H9 (cell line): ENCODE measurements at regions not wholly inside any gene's neighbourhood (a gene's known extent, or its start where the extent isn't known, plus 50 kb on each side); places are given as distances from the start of the nearest gene placed in this dataset.

ENCODE experiments used
- DNase-seq: peaks from one replicate; pipeline ENCODE4 v3.0.0-alpha.2; 2017
- H2AFZ ChIP-seq: one replicate; pipeline ENCODE4 v1.6.1; 2013; ENCODE audit warnings: mild to moderate bottlenecking, low read length, control low read depth, moderate library complexity
- H2AK5ac ChIP-seq: 2 replicates; pipeline ENCODE4 v1.6.1; 2013; ENCODE audit warnings: low read length, control low read depth, mixed read lengths; ENCODE audit not compliant: insufficient read length
- H2BK120ac ChIP-seq: one replicate; pipeline ENCODE4 v1.6.1; 2013; ENCODE audit warnings: low read depth, mild to moderate bottlenecking, low read length, control low read depth, inconsistent platforms; ENCODE audit not compliant: poor library complexity, severe bottlenecking
- H2BK12ac ChIP-seq: 2 replicates; pipeline ENCODE4 v1.6.1; 2013; ENCODE audit warnings: low read length, control low read depth, mixed read lengths, low read depth; ENCODE audit not compliant: insufficient read length
- H2BK15ac ChIP-seq: 2 replicates; pipeline ENCODE4 v1.6.1; 2013; ENCODE audit warnings: low read depth, low read length, control low read depth
- H2BK20ac ChIP-seq: one replicate; pipeline ENCODE4 v1.6.1; 2013; ENCODE audit warnings: low read depth, mild to moderate bottlenecking, low read length, control low read depth, inconsistent platforms; ENCODE audit not compliant: poor library complexity, severe bottlenecking
- H2BK5ac ChIP-seq: 2 replicates; pipeline ENCODE4 v1.6.1; 2013; ENCODE audit warnings: low read length, control low read depth, mixed read lengths; ENCODE audit not compliant: insufficient read length
- H3K14ac ChIP-seq: 2 replicates; pipeline ENCODE4 v1.6.1; 2013; ENCODE audit warnings: low read length, control low read depth; ENCODE audit not compliant: insufficient read depth
- H3K18ac ChIP-seq: 2 replicates; pipeline ENCODE4 v1.6.1; 2013; ENCODE audit warnings: low read depth, mild to moderate bottlenecking, mixed read lengths, low read length, control low read depth; ENCODE audit not compliant: insufficient read length
- H3K23ac ChIP-seq: 2 replicates; pipeline ENCODE4 v1.6.1; 2013; ENCODE audit warnings: low read length, control low read depth, mixed read lengths, low read depth; ENCODE audit not compliant: insufficient read length
- H3K23me2 ChIP-seq: 2 replicates; pipeline ENCODE4 v1.6.1; 2013; ENCODE audit warnings: low read depth, mild to moderate bottlenecking, mixed read lengths, low read length, control low read depth; ENCODE audit not compliant: insufficient read length, poor library complexity, severe bottlenecking
- H3K27ac ChIP-seq: 2 replicates; pipeline ENCODE4 v1.5.1; 2013; ENCODE audit warnings: low read length, control low read depth, mixed read lengths, low read depth; ENCODE audit not compliant: insufficient read length
- H3K27me3 ChIP-seq: 2 replicates; pipeline ENCODE4 v1.6.1; 2013; ENCODE audit warnings: low read length, control low read depth, inconsistent platforms; ENCODE audit not compliant: insufficient read depth
- H3K4ac ChIP-seq: 2 replicates; pipeline ENCODE4 v1.6.1; 2013; ENCODE audit warnings: low read depth, mild to moderate bottlenecking, control low read depth, inconsistent platforms, low read length, moderate library complexity
- H3K4me1 ChIP-seq: 2 replicates; pipeline ENCODE4 v1.6.1; 2013; ENCODE audit warnings: low read length, control low read depth, inconsistent platforms; ENCODE audit not compliant: insufficient read depth
- H3K4me2 ChIP-seq: 2 replicates; pipeline ENCODE4 v1.6.1; 2013; ENCODE audit warnings: low read length, control low read depth, mixed read lengths; ENCODE audit not compliant: insufficient read length, insufficient read depth
- H3K56ac ChIP-seq: 2 replicates; pipeline ENCODE4 v1.6.1; 2013; ENCODE audit warnings: low read depth, mild to moderate bottlenecking, mixed read lengths, low read length, control low read depth; ENCODE audit not compliant: insufficient read length
- H3K79me1 ChIP-seq: 2 replicates; pipeline ENCODE4 v1.6.1; 2013; ENCODE audit warnings: low read depth, mild to moderate bottlenecking, moderate library complexity, low read length, control low read depth, inconsistent platforms; ENCODE audit not compliant: insufficient read depth, poor library complexity, severe bottlenecking
- H3K79me2 ChIP-seq: 2 replicates; pipeline ENCODE4 v1.6.1; 2013; ENCODE audit warnings: low read length, control low read depth, inconsistent platforms; ENCODE audit not compliant: insufficient read depth
- H3K9ac ChIP-seq: 2 replicates; pipeline ENCODE4 v1.6.1; 2013; ENCODE audit warnings: low read length, control low read depth, mixed read lengths; ENCODE audit not compliant: insufficient read length; ENCODE audit errors: extremely low read depth
- H3K9me3 ChIP-seq: one replicate; pipeline ENCODE4 v1.6.1; 2013; ENCODE audit warnings: low read depth, low read length, inconsistent platforms; ENCODE audit not compliant: control insufficient read depth
- H3T11ph ChIP-seq: one replicate; pipeline ENCODE4 v1.6.1; 2013; ENCODE audit warnings: mild to moderate bottlenecking, low read length, control low read depth, inconsistent platforms
- H4K20me1 ChIP-seq: one replicate; pipeline ENCODE4 v1.6.1; 2013; ENCODE audit not compliant: control insufficient read depth, insufficient read length, insufficient read depth
- H4K5ac ChIP-seq: 2 replicates; pipeline ENCODE4 v1.6.1; 2013; ENCODE audit warnings: low read depth, mild to moderate bottlenecking, mixed read lengths, low read length, control low read depth; ENCODE audit not compliant: insufficient read length
- H4K8ac ChIP-seq: replicated peaks from 2 replicates; pipeline ENCODE4 v1.6.1; 2013; ENCODE audit warnings: low read length, control low read depth, mixed read lengths, low read depth; ENCODE audit not compliant: insufficient read length
- H4K91ac ChIP-seq: 2 replicates; pipeline ENCODE4 v1.6.1; 2013; ENCODE audit warnings: low read depth, mild to moderate bottlenecking, moderate library complexity, mixed read lengths, low read length, control low read depth; ENCODE audit not compliant: insufficient read length
- H3K27ac Mint-ChIP-seq, 3 experiments: 2 replicates in 2 of 3; 3 replicates in 1 of 3; pipeline ENCODE4 v1.8.0; 2020 to 2021; ENCODE audit warnings: mixed read lengths in 3 of 3, mild to moderate bottlenecking in 1 of 3, moderate library complexity in 1 of 3
- H3K27me3 Mint-ChIP-seq: 2 replicates; pipeline ENCODE4 v1.8.0; 2021; ENCODE audit warnings: low read depth, mild to moderate bottlenecking, moderate library complexity, mixed read lengths
- H3K36me3 Mint-ChIP-seq, 3 experiments: 2 replicates in 2 of 3; 3 replicates in 1 of 3; pipeline ENCODE4 v1.8.0; 2020 to 2021; ENCODE audit warnings: low read depth in 3 of 3, mixed read lengths in 3 of 3; ENCODE audit not compliant: insufficient read depth in 1 of 3
- H3K4me1 Mint-ChIP-seq, 2 experiments: 2 replicates each; pipeline ENCODE4 v1.8.0; 2020; ENCODE audit warnings: mixed read lengths in 2 of 2
- H3K4me3 Mint-ChIP-seq, 2 experiments: 2 replicates in 1 of 2; 3 replicates in 1 of 2; pipeline ENCODE4 v1.8.0; 2020 to 2021; ENCODE audit warnings: mild to moderate bottlenecking in 2 of 2, mixed read lengths in 2 of 2, moderate library complexity in 1 of 2
- H3K9me3 Mint-ChIP-seq, 2 experiments: 2 replicates in 1 of 2; 3 replicates in 1 of 2; pipeline ENCODE4 v1.8.0; 2020; ENCODE audit warnings: mild to moderate bottlenecking in 2 of 2, mixed read lengths in 2 of 2, moderate library complexity in 1 of 2
- WGBS: extraction: QIAGEN DNeasy Blood & Tissue Kit; methylation state at CpG from one replicate; pipeline ENCODE4 v1.1.7; 2013; ENCODE audit warnings: missing lambda C conversion rate, low lambda C conversion rate, mixed read lengths; ENCODE audit not compliant: insufficient read length; ENCODE audit errors: extremely low coverage; 5-methylcytosine and 5-hydroxymethylcytosine counted together
- TF ChIP-seq, protein P1 (sequence below): fragments of 200-600 bp; sonication (generic); conservative IDR thresholded peaks from 3 replicates; pipeline ENCODE4 v1.8.0; 2021; ENCODE audit warnings: antibody characterized with exemption, mild to moderate bottlenecking

DNA sequence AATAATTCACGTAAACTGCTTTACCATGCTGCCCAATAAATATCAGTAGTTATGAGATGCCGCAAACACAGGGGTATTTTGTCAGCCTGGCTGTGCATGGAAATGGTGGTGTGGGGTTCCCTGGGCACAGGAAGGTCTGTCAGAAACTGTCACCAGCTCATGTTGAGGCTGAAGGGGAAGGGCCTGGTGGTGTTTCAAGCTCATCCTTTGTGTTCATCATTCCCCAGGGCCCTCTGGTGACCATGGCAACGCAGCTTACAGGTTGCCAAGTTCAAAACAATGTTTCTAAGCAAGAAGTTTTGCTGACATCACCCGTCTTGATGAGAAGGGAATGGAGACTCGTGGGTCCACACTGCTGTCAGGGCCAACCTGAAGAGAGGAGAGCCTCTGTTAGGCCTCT, 348.9 kb upstream of the C16orf82 start:
- Histone ChIP-seq H2BK120ac (no peak overlapping the region), H3K23me2 (no peaks in the 10 kb centered on the region), H2BK15ac (no peak overlapping the region), H4K5ac (no peak overlapping the region), H3K14ac (no peak overlapping the region), H3K27me3 (no peaks in the 10 kb centered on the region), H3K18ac (no peak overlapping the region), H3K79me1 (no peaks in the 10 kb centered on the region), H3K4me1 (no peaks in the 10 kb centered on the region), H2AK5ac (no peak overlapping the region), H3K4ac (no peak overlapping the region), H3K27ac (no peak overlapping the region), H3K4me2 (no peak overlapping the region), H2BK20ac (no peak overlapping the region), H2BK12ac (no peak overlapping the region), H3K9ac (no peak overlapping the region), H3K56ac (no peak overlapping the region), H2AFZ (no peak overlapping the region), H3K23ac (no peak overlapping the region), H3T11ph (no peak overlapping the region), H4K91ac (no peak overlapping the region), H4K8ac (no peak overlapping the region), H2BK5ac (no peak overlapping the region), H3K9me3 (no peaks in the 10 kb centered on the region), H4K20me1 (no peaks in the 10 kb centered on the region), H3K79me2 (no peaks in the 10 kb centered on the region)
- no peak for DNase-seq
- WGBS = no CpG with 5 or more reads among the region's 5 CpGs
- H3K9me3 Mint-ChIP-seq = no peaks in the 10 kb centered on the region
- H3K27ac Mint-ChIP-seq = no peak overlapping the region; a peak in 1 of 7 replicates
- no peak overlapping the region for H3K4me3 Mint-ChIP-seq
- peaks cover 0 to 2% of the 10 kb centered on the region in 2 experiments; a peak in 1 of 4 replicates for H3K4me1 Mint-ChIP-seq
- no peaks in the 10 kb centered on the region for H3K27me3 Mint-ChIP-seq
- no peaks in the 10 kb centered on the region for H3K36me3 Mint-ChIP-seq
- TF ChIP-seq, protein P1, sequence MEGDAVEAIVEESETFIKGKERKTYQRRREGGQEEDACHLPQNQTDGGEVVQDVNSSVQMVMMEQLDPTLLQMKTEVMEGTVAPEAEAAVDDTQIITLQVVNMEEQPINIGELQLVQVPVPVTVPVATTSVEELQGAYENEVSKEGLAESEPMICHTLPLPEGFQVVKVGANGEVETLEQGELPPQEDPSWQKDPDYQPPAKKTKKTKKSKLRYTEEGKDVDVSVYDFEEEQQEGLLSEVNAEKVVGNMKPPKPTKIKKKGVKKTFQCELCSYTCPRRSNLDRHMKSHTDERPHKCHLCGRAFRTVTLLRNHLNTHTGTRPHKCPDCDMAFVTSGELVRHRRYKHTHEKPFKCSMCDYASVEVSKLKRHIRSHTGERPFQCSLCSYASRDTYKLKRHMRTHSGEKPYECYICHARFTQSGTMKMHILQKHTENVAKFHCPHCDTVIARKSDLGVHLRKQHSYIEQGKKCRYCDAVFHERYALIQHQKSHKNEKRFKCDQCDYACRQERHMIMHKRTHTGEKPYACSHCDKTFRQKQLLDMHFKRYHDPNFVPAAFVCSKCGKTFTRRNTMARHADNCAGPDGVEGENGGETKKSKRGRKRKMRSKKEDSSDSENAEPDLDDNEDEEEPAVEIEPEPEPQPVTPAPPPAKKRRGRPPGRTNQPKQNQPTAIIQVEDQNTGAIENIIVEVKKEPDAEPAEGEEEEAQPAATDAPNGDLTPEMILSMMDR = no peak
